ENCODE measurements at regions not wholly inside any gene's neighbourhood (a gene's known extent, or its start where the extent isn't known, plus 50 kb on each side); places are given as distances from the start of the nearest gene placed in this dataset.

GRCh38 chr6:15761045-15761502, 98.2 kb upstream of the DTNBP1 start:
- no peak overlapping the region for H3K27ac ChIP-seq

GRCh38 chr6:15758631-15759215, 95.9 kb upstream of the DTNBP1 start:
- TF ChIP-seq CTCF (conservative IDR thresholded peaks at IDR 0.05) = no peak
- TF ChIP-seq ZFX (IDR thresholded peaks at IDR 0.05) = no peak
- H3K27ac ChIP-seq = no peak overlapping the region

More at GRCh38 chr6:15761045-15761502, 98.2 kb upstream of the DTNBP1 start:
- TF ChIP-seq ZFX (IDR thresholded peaks at IDR 0.05) = no peak
- no peak for TF ChIP-seq CTCF (conservative IDR thresholded peaks at IDR 0.05)

GRCh38 chr6:15755526-15755925, 92.7 kb upstream of the DTNBP1 start:
- TF ChIP-seq CTCF (conservative IDR thresholded peaks at IDR 0.05) (no peak), ZFX (IDR thresholded peaks at IDR 0.05) (no peak)
- no peak overlapping the region for H3K27ac ChIP-seq

- no peak overlapping the region for H3K27ac ChIP-seq
- TF ChIP-seq ZFX (IDR thresholded peaks at IDR 0.05) = no peak
Measured at GRCh38 chr6:15754706-15755079, 91.9 kb upstream of the DTNBP1 start.

- no peak for TF ChIP-seq CTCF (conservative IDR thresholded peaks at IDR 0.05)
- no peak for TF ChIP-seq ZFX (IDR thresholded peaks at IDR 0.05)
- no peak overlapping the region for H3K27ac ChIP-seq
Measured at GRCh38 chr6:15754035-15754705, 91.3 kb upstream of the DTNBP1 start.

GRCh38 chr6:15752820-15753219, 90.0 kb upstream of the DTNBP1 start:
- H3K27ac ChIP-seq = no peak overlapping the region
- no peak for TF ChIP-seq CTCF (conservative IDR thresholded peaks at IDR 0.05)
- no peak for TF ChIP-seq ZFX (IDR thresholded peaks at IDR 0.05)

GRCh38 chr6:15751721-15752350, 89.0 kb upstream of the DTNBP1 start:
- no peak for TF ChIP-seq ZFX (IDR thresholded peaks at IDR 0.05)
- no peak for TF ChIP-seq CTCF (conservative IDR thresholded peaks at IDR 0.05)
- H3K27ac ChIP-seq = no peak overlapping the region
